Colonic mucosa (tissue), 4 donors: ENCODE measurements at regions not wholly inside any gene's neighbourhood (a gene's known extent, or its start where the extent isn't known, plus 50 kb on each side); places are given as distances from the start of the nearest gene placed in this dataset.

Source experiments
- DNase-seq: peaks from one replicate; pipeline ENCODE4 v3.0.0-alpha.2; 2020
- H3K27ac ChIP-seq: fragments of 200-600 bp; one replicate; pipeline ENCODE4 v1.8.0; 2021
- H3K27me3 ChIP-seq: fragments of 200-600 bp; one replicate; pipeline ENCODE4 v1.8.0; 2021
- H3K36me3 ChIP-seq: fragments of 200-600 bp; one replicate; pipeline ENCODE4 v1.8.0; 2021
- H3K4me1 ChIP-seq: fragments of 200-600 bp; one replicate; pipeline ENCODE4 v1.8.0; 2021; ENCODE audit warnings: mild to moderate bottlenecking
- H3K4me3 ChIP-seq: fragments of 200-600 bp; one replicate; pipeline ENCODE4 v1.8.0; 2021
- H3K9ac ChIP-seq, 2 donors: one replicate each; pipeline ENCODE4 v1.7.0; 2013; ENCODE audit warnings: control low read depth in 2 of 2, low read depth in 2 of 2, low read length in 2 of 2
- H3K9me3 ChIP-seq: fragments of 200-600 bp; one replicate; pipeline ENCODE4 v1.8.0; 2021
- CTCF ChIP-seq: fragments of 200-600 bp; IDR thresholded peaks from one replicate; pipeline ENCODE4 v1.8.0; 2022; ENCODE audit warnings: antibody characterized with exemption, mild to moderate bottlenecking
- intact Hi-C: fragments of 100-400 bp; cut with DNase I; formaldehyde crosslinking; loops from one replicate; pipeline ENCODE4 v1.14.1; 2022
- donor health status: healthy.
- donor health status: DM: no; HTN: no; CAD: no.
- donor health status: DM: no; HTN: no; CAD: no.

- Histone ChIP-seq H3K9me3 (no peaks in the 10 kb centered on the region), H3K27ac (no peak overlapping the region), H3K9ac (no peak overlapping the region), H3K27me3 (no peaks in the 10 kb centered on the region), H3K36me3 (no peaks in the 10 kb centered on the region), H3K4me3 (no peak overlapping the region), H3K4me1 (no peaks in the 10 kb centered on the region)
- intact Hi-C loops: no loop called here
- DNase-seq: no peak
- TF ChIP-seq CTCF: no peak
These were observed 96.3 kb downstream of the TMEM114 start for GRCh38 chr16:8493972-8494371.

- Histone ChIP-seq H3K27me3 (no peaks in the 10 kb centered on the region), H3K4me1 (no peaks in the 10 kb centered on the region), H3K36me3 (no peaks in the 10 kb centered on the region), H3K9ac (no peak overlapping the region), H3K9me3 (no peaks in the 10 kb centered on the region), H3K27ac (no peak overlapping the region), H3K4me3 (no peak overlapping the region)
- intact Hi-C loops: no loop called here
- DNase-seq: no peak
- no peak for TF ChIP-seq CTCF
These were observed 97.6 kb downstream of the TMEM114 start for GRCh38 chr16:8492690-8493089.

DNA sequence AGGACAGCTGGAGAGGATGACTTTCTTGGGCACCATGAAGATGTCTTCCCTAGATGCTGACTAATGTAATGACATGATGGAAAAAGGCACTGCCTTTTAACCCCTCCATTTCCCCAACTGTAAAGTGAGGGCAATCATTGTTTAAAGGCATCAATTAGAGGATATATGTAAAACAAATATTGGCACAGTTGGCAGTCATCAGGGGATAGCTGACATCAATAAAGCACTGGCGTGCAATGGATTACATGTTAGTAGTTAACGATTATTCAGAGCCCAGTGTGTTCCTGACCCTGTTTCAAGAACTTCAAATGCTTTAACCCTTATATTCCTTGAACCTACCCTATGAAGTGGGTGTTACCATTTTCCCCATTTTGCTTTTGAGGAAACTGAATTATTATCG is 100.7 kb downstream of the TMEM114 start:
- H3K4me1 ChIP-seq: no peaks in the 10 kb centered on the region
- intact Hi-C loops: no loop called here
- no peak for DNase-seq
- H3K9ac ChIP-seq: no peak overlapping the region
- no peak for TF ChIP-seq CTCF
- H3K27ac ChIP-seq: no peak overlapping the region
- no peak overlapping the region for H3K4me3 ChIP-seq
- no peaks in the 10 kb centered on the region for H3K27me3 ChIP-seq
- no peaks in the 10 kb centered on the region for H3K9me3 ChIP-seq
- H3K36me3 ChIP-seq: no peaks in the 10 kb centered on the region

GRCh38 chr16:8486985-8487384 is 103.3 kb downstream of the TMEM114 start:
- Histone ChIP-seq H3K9ac (no peak overlapping the region), H3K4me1 (no peaks in the 10 kb centered on the region), H3K27me3 (no peaks in the 10 kb centered on the region), H3K27ac (no peak overlapping the region), H3K9me3 (no peaks in the 10 kb centered on the region), H3K36me3 (no peaks in the 10 kb centered on the region), H3K4me3 (no peak overlapping the region)
- intact Hi-C loops: no loop called here
- DNase-seq: no peak
- TF ChIP-seq CTCF: no peak

- H3K36me3 ChIP-seq: no peaks in the 10 kb centered on the region
- intact Hi-C loops: no loop called here
- DNase-seq: no peak
- TF ChIP-seq CTCF: no peak
- H3K4me3 ChIP-seq: no peak overlapping the region
- H3K4me1 ChIP-seq: no peaks in the 10 kb centered on the region
- no peaks in the 10 kb centered on the region for H3K9me3 ChIP-seq
- H3K27me3 ChIP-seq: no peaks in the 10 kb centered on the region
- no peak overlapping the region for H3K27ac ChIP-seq
- no peak overlapping the region for H3K9ac ChIP-seq
These were observed 106.9 kb downstream of the TMEM114 start for GRCh38 chr16:8483396-8483795.

DNA sequence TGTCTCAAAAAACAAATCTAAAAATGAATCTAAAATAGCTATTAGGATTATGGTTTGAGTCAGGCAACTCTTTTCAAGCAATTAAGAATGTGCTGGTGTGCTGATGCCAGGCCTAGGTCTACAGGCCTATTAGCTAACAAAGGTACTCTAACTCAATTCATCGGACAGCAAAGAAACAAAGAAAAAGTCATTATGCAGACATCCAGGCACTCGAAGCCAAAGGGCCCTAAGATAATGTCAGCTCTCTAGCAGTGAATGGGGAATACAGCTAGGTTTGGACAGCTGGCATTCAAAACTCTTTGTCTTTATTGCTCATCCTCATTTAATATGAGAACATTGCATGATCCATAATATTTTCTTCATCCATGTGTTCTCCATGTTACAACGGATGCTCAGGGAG is 108.5 kb downstream of the TMEM114 start:
- Histone ChIP-seq H3K9ac (no peak overlapping the region), H3K4me1 (no peaks in the 10 kb centered on the region), H3K27me3 (no peaks in the 10 kb centered on the region), H3K9me3 (no peaks in the 10 kb centered on the region), H3K4me3 (no peak overlapping the region), H3K36me3 (no peaks in the 10 kb centered on the region), H3K27ac (no peak overlapping the region)
- intact Hi-C loops: no loop called here
- TF ChIP-seq CTCF: no peak
- no peak for DNase-seq
